H9 (cell line): ENCODE measurements at regions not wholly inside any gene's neighbourhood (a gene's known extent, or its start where the extent isn't known, plus 50 kb on each side); places are given as distances from the start of the nearest gene placed in this dataset.

Experiments used
- DNase-seq: peaks from one replicate; pipeline ENCODE4 v3.0.0-alpha.2; 2017
- H2AFZ ChIP-seq: one replicate; pipeline ENCODE4 v1.6.1; 2013; ENCODE audit warnings: mild to moderate bottlenecking, low read length, control low read depth, moderate library complexity
- H2AK5ac ChIP-seq: 2 replicates; pipeline ENCODE4 v1.6.1; 2013; ENCODE audit warnings: low read length, control low read depth, mixed read lengths; ENCODE audit not compliant: insufficient read length
- H2BK120ac ChIP-seq: one replicate; pipeline ENCODE4 v1.6.1; 2013; ENCODE audit warnings: low read depth, mild to moderate bottlenecking, low read length, control low read depth, inconsistent platforms; ENCODE audit not compliant: poor library complexity, severe bottlenecking
- H2BK12ac ChIP-seq: 2 replicates; pipeline ENCODE4 v1.6.1; 2013; ENCODE audit warnings: low read length, control low read depth, mixed read lengths, low read depth; ENCODE audit not compliant: insufficient read length
- H2BK15ac ChIP-seq: 2 replicates; pipeline ENCODE4 v1.6.1; 2013; ENCODE audit warnings: low read depth, low read length, control low read depth
- H2BK20ac ChIP-seq: one replicate; pipeline ENCODE4 v1.6.1; 2013; ENCODE audit warnings: low read depth, mild to moderate bottlenecking, low read length, control low read depth, inconsistent platforms; ENCODE audit not compliant: poor library complexity, severe bottlenecking
- H2BK5ac ChIP-seq: 2 replicates; pipeline ENCODE4 v1.6.1; 2013; ENCODE audit warnings: low read length, control low read depth, mixed read lengths; ENCODE audit not compliant: insufficient read length
- H3K14ac ChIP-seq: 2 replicates; pipeline ENCODE4 v1.6.1; 2013; ENCODE audit warnings: low read length, control low read depth; ENCODE audit not compliant: insufficient read depth
- H3K18ac ChIP-seq: 2 replicates; pipeline ENCODE4 v1.6.1; 2013; ENCODE audit warnings: low read depth, mild to moderate bottlenecking, mixed read lengths, low read length, control low read depth; ENCODE audit not compliant: insufficient read length
- H3K23ac ChIP-seq: 2 replicates; pipeline ENCODE4 v1.6.1; 2013; ENCODE audit warnings: low read length, control low read depth, mixed read lengths, low read depth; ENCODE audit not compliant: insufficient read length
- H3K23me2 ChIP-seq: 2 replicates; pipeline ENCODE4 v1.6.1; 2013; ENCODE audit warnings: low read depth, mild to moderate bottlenecking, mixed read lengths, low read length, control low read depth; ENCODE audit not compliant: insufficient read length, poor library complexity, severe bottlenecking
- H3K27ac ChIP-seq: 2 replicates; pipeline ENCODE4 v1.5.1; 2013; ENCODE audit warnings: low read length, control low read depth, mixed read lengths, low read depth; ENCODE audit not compliant: insufficient read length
- H3K27me3 ChIP-seq: 2 replicates; pipeline ENCODE4 v1.6.1; 2013; ENCODE audit warnings: low read length, control low read depth, inconsistent platforms; ENCODE audit not compliant: insufficient read depth
- H3K4ac ChIP-seq: 2 replicates; pipeline ENCODE4 v1.6.1; 2013; ENCODE audit warnings: low read depth, mild to moderate bottlenecking, control low read depth, inconsistent platforms, low read length, moderate library complexity
- H3K4me1 ChIP-seq: 2 replicates; pipeline ENCODE4 v1.6.1; 2013; ENCODE audit warnings: low read length, control low read depth, inconsistent platforms; ENCODE audit not compliant: insufficient read depth
- H3K4me2 ChIP-seq: 2 replicates; pipeline ENCODE4 v1.6.1; 2013; ENCODE audit warnings: low read length, control low read depth, mixed read lengths; ENCODE audit not compliant: insufficient read length, insufficient read depth
- H3K56ac ChIP-seq: 2 replicates; pipeline ENCODE4 v1.6.1; 2013; ENCODE audit warnings: low read depth, mild to moderate bottlenecking, mixed read lengths, low read length, control low read depth; ENCODE audit not compliant: insufficient read length
- H3K79me1 ChIP-seq: 2 replicates; pipeline ENCODE4 v1.6.1; 2013; ENCODE audit warnings: low read depth, mild to moderate bottlenecking, moderate library complexity, low read length, control low read depth, inconsistent platforms; ENCODE audit not compliant: insufficient read depth, poor library complexity, severe bottlenecking
- H3K79me2 ChIP-seq: 2 replicates; pipeline ENCODE4 v1.6.1; 2013; ENCODE audit warnings: low read length, control low read depth, inconsistent platforms; ENCODE audit not compliant: insufficient read depth
- H3K9ac ChIP-seq: 2 replicates; pipeline ENCODE4 v1.6.1; 2013; ENCODE audit warnings: low read length, control low read depth, mixed read lengths; ENCODE audit not compliant: insufficient read length; ENCODE audit errors: extremely low read depth
- H3K9me3 ChIP-seq: one replicate; pipeline ENCODE4 v1.6.1; 2013; ENCODE audit warnings: low read depth, low read length, inconsistent platforms; ENCODE audit not compliant: control insufficient read depth
- H3T11ph ChIP-seq: one replicate; pipeline ENCODE4 v1.6.1; 2013; ENCODE audit warnings: mild to moderate bottlenecking, low read length, control low read depth, inconsistent platforms
- H4K20me1 ChIP-seq: one replicate; pipeline ENCODE4 v1.6.1; 2013; ENCODE audit not compliant: control insufficient read depth, insufficient read length, insufficient read depth
- H4K5ac ChIP-seq: 2 replicates; pipeline ENCODE4 v1.6.1; 2013; ENCODE audit warnings: low read depth, mild to moderate bottlenecking, mixed read lengths, low read length, control low read depth; ENCODE audit not compliant: insufficient read length
- H4K8ac ChIP-seq: replicated peaks from 2 replicates; pipeline ENCODE4 v1.6.1; 2013; ENCODE audit warnings: low read length, control low read depth, mixed read lengths, low read depth; ENCODE audit not compliant: insufficient read length
- H4K91ac ChIP-seq: 2 replicates; pipeline ENCODE4 v1.6.1; 2013; ENCODE audit warnings: low read depth, mild to moderate bottlenecking, moderate library complexity, mixed read lengths, low read length, control low read depth; ENCODE audit not compliant: insufficient read length
- H3K27ac Mint-ChIP-seq, 3 experiments: 2 replicates in 2 of 3; 3 replicates in 1 of 3; pipeline ENCODE4 v1.8.0; 2020 to 2021; ENCODE audit warnings: mixed read lengths in 3 of 3, mild to moderate bottlenecking in 1 of 3, moderate library complexity in 1 of 3
- H3K27me3 Mint-ChIP-seq: 2 replicates; pipeline ENCODE4 v1.8.0; 2021; ENCODE audit warnings: low read depth, mild to moderate bottlenecking, moderate library complexity, mixed read lengths
- H3K36me3 Mint-ChIP-seq, 3 experiments: 2 replicates in 2 of 3; 3 replicates in 1 of 3; pipeline ENCODE4 v1.8.0; 2020 to 2021; ENCODE audit warnings: low read depth in 3 of 3, mixed read lengths in 3 of 3; ENCODE audit not compliant: insufficient read depth in 1 of 3
- H3K4me1 Mint-ChIP-seq, 2 experiments: 2 replicates each; pipeline ENCODE4 v1.8.0; 2020; ENCODE audit warnings: mixed read lengths in 2 of 2
- H3K4me3 Mint-ChIP-seq, 2 experiments: 2 replicates in 1 of 2; 3 replicates in 1 of 2; pipeline ENCODE4 v1.8.0; 2020 to 2021; ENCODE audit warnings: mild to moderate bottlenecking in 2 of 2, mixed read lengths in 2 of 2, moderate library complexity in 1 of 2
- H3K9me3 Mint-ChIP-seq, 2 experiments: 2 replicates in 1 of 2; 3 replicates in 1 of 2; pipeline ENCODE4 v1.8.0; 2020; ENCODE audit warnings: mild to moderate bottlenecking in 2 of 2, mixed read lengths in 2 of 2, moderate library complexity in 1 of 2
- WGBS: extraction: QIAGEN DNeasy Blood & Tissue Kit; methylation state at CpG from one replicate; pipeline ENCODE4 v1.1.7; 2013; ENCODE audit warnings: missing lambda C conversion rate, low lambda C conversion rate, mixed read lengths; ENCODE audit not compliant: insufficient read length; ENCODE audit errors: extremely low coverage; 5-methylcytosine and 5-hydroxymethylcytosine counted together
- TF ChIP-seq, protein P1 (sequence below): fragments of 200-600 bp; sonication (generic); conservative IDR thresholded peaks from 3 replicates; pipeline ENCODE4 v1.8.0; 2021; ENCODE audit warnings: antibody characterized with exemption, mild to moderate bottlenecking

DNA sequence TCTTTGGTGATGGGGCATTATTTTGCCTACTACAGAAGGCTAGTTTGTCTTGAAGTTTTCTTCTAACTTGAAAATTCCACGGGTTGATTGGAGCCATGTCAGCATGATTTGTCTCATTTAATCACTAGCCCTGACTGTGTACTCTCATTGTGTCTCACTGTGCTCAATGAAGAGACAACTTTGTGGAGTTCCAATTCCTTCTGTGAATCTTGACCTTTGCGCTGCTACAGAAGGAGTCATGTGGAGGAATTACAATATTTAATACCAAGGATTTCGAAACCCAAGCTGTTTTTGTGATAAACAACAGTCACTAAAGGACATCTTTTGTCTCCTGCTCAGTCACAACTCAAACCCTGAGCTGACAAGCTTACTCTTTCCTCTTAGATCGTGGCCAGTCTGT, 98.6 kb upstream of the ACTBL2 start:
- Histone ChIP-seq H2BK5ac (no peak overlapping the region), H2BK15ac (no peak overlapping the region), H3T11ph (no peak overlapping the region), H3K23ac (no peak overlapping the region), H2AK5ac (no peak overlapping the region), H3K14ac (no peak overlapping the region), H3K4me1 (no peaks in the 10 kb centered on the region), H2BK20ac (no peak overlapping the region), H2BK120ac (no peak overlapping the region), H4K5ac (no peak overlapping the region), H3K27ac (no peak overlapping the region), H3K9me3 (no peaks in the 10 kb centered on the region), H3K79me1 (no peaks in the 10 kb centered on the region), H3K9ac (no peak overlapping the region), H4K20me1 (no peaks in the 10 kb centered on the region), H3K4me2 (no peak overlapping the region), H3K79me2 (no peaks in the 10 kb centered on the region), H3K23me2 (no peaks in the 10 kb centered on the region), H2BK12ac (no peak overlapping the region), H3K18ac (no peak overlapping the region), H4K8ac (no peak overlapping the region), H3K27me3 (no peaks in the 10 kb centered on the region), H2AFZ (no peak overlapping the region), H3K56ac (no peak overlapping the region), H3K4ac (no peak overlapping the region), H4K91ac (no peak overlapping the region)
- no peaks in the 10 kb centered on the region for H3K4me1 Mint-ChIP-seq
- peaks cover 0 to 8% (median 2%) of the 10 kb centered on the region in 3 experiments; a peak in 3 of 7 replicates for H3K36me3 Mint-ChIP-seq
- peaks cover 0 to 6% of the 10 kb centered on the region in 2 experiments; a peak in 2 of 5 replicates for H3K9me3 Mint-ChIP-seq
- H3K27me3 Mint-ChIP-seq: no peaks in the 10 kb centered on the region
- TF ChIP-seq, protein P1, sequence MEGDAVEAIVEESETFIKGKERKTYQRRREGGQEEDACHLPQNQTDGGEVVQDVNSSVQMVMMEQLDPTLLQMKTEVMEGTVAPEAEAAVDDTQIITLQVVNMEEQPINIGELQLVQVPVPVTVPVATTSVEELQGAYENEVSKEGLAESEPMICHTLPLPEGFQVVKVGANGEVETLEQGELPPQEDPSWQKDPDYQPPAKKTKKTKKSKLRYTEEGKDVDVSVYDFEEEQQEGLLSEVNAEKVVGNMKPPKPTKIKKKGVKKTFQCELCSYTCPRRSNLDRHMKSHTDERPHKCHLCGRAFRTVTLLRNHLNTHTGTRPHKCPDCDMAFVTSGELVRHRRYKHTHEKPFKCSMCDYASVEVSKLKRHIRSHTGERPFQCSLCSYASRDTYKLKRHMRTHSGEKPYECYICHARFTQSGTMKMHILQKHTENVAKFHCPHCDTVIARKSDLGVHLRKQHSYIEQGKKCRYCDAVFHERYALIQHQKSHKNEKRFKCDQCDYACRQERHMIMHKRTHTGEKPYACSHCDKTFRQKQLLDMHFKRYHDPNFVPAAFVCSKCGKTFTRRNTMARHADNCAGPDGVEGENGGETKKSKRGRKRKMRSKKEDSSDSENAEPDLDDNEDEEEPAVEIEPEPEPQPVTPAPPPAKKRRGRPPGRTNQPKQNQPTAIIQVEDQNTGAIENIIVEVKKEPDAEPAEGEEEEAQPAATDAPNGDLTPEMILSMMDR: no peak
- no peak overlapping the region for H3K27ac Mint-ChIP-seq
- WGBS: no CpG with 5 or more reads among the region's 4 CpGs
- DNase-seq: no peak
- H3K4me3 Mint-ChIP-seq: no peak overlapping the region
